ENCODE measurements at regions not wholly inside any gene's neighbourhood (a gene's known extent, or its start where the extent isn't known, plus 50 kb on each side); places are given as distances from the start of the nearest gene placed in this dataset.

DNA sequence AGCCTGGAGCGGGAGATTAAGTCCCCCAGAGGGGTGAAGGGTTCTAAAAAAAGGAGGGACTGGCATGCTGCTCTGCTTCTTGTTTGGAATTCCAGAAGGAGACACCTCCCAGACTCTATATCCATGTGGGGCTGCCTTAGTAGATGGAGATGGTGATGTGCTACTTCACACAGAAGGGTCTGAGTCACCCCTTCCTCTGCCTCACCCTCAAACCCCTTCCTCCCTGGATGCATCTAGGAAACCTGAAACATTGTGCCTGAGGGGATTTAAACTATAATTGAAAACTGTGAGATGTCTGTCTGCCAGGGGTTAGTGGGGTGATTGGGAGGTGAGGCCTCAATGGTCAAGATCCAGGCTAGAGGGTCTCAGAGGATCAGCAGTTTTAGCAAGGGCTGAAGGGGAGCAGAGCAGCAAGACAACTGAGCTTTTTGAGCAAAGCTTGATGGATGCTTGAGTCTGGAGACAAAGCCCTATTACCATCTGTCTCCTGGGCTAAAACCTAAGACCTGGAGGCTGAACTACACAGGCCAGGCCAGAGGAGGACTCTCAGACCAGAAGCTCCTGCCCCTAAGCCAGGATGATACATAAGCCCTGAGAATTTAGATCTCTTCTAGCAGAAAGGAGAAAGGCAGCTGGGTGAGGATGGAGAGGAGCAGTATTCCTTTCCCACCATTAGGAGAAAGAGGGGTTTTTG, 314.7 kb upstream of the ATP2B1 start:
- no peaks in the 10 kb centered on the region for H3K9me3 ChIP-seq

DNA sequence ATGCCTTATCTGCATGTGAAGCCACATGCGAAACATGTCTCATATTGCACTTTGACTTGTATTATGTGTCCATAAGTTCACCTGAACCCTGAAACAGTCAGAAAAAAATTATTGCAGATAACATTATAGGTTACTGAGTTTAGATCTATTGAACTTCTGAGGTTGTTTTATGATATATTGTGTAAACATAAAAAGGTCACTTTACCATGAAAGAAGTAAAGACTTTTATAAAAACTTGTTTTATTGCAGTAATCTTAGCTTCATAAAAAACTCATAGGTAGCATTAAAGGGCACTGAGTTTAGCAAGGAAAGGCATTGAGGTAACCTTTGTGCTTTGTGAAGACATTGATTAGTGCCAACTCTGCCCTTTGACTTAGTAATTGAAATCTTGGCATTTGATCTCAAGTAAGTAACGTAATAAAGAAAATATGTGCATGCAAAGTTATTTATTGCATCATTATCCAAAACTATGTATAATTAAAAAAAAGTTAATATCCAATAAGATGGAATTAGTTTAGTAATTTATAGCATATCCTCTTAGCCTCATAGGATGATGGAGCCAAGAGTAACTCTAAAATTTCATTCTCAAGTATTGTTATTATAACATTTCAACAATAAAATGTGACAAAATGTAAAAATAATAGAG, 313.3 kb upstream of the ATP2B1 start:
- Histone ChIP-seq H3K36me3 (no peaks in the 10 kb centered on the region), H3K27ac (no peak overlapping the region), H3K27me3 (no peaks in the 10 kb centered on the region), H3K4me1 (no peaks in the 10 kb centered on the region), H3K4me3 (no peak overlapping the region), H3K9me3 (no peaks in the 10 kb centered on the region)
- intact Hi-C loops (cut with DNase I): no loop called here
- DNase-seq (ENCODE audit: extremely low spot score in 2 of 2): no peak
- no peak for TF ChIP-seq CTCF (IDR thresholded peaks at IDR 0.05)
- TF ChIP-seq POLR2A (IDR thresholded peaks at IDR 0.05): no peak
- TF ChIP-seq POLR2AphosphoS5 (IDR thresholded peaks at IDR 0.05; ENCODE audit: insufficient read depth in 1 of 2, low read depth in 1 of 2): no peak

More for the DNA sequence above, 314.7 kb upstream of the ATP2B1 start:
- no peak overlapping the region for H3K4me3 ChIP-seq
- intact Hi-C loops (cut with DNase I): no loop called here
- peaks cover 5% of the 10 kb centered on the region for H3K4me1 ChIP-seq
- H3K27ac ChIP-seq: no peak overlapping the region
- H3K36me3 ChIP-seq: no peaks in the 10 kb centered on the region
- no peak for TF ChIP-seq CTCF (IDR thresholded peaks at IDR 0.05)
- no peak for TF ChIP-seq POLR2A (IDR thresholded peaks at IDR 0.05)
- TF ChIP-seq POLR2AphosphoS5 (IDR thresholded peaks at IDR 0.05; ENCODE audit: insufficient read depth in 1 of 2, low read depth in 1 of 2): no peak
- H3K27me3 ChIP-seq: no peaks in the 10 kb centered on the region
- no peak for DNase-seq (ENCODE audit: extremely low spot score in 2 of 2)

- H3K4me1 ChIP-seq: no peaks in the 10 kb centered on the region
- intact Hi-C loops (cut with DNase I): no loop called here
- TF ChIP-seq CTCF (IDR thresholded peaks at IDR 0.05): no peak
- no peak for TF ChIP-seq POLR2A (IDR thresholded peaks at IDR 0.05)
- no peak for TF ChIP-seq POLR2AphosphoS5 (IDR thresholded peaks at IDR 0.05; ENCODE audit: insufficient read depth in 1 of 2, low read depth in 1 of 2)
Observed at GRCh38 chr12:90020881-90021280, 312.2 kb upstream of the ATP2B1 start.

GRCh38 chr12:90020436-90020835, 311.8 kb upstream of the ATP2B1 start:
- Histone ChIP-seq H3K4me1 (no peaks in the 10 kb centered on the region), H3K27ac (no peak overlapping the region), H3K4me3 (no peak overlapping the region), H3K9me3 (no peaks in the 10 kb centered on the region), H3K36me3 (no peaks in the 10 kb centered on the region), H3K27me3 (no peaks in the 10 kb centered on the region)
- intact Hi-C loops (cut with DNase I): no loop called here
- TF ChIP-seq CTCF (IDR thresholded peaks at IDR 0.05) (no peak), POLR2A (IDR thresholded peaks at IDR 0.05) (no peak), POLR2AphosphoS5 (IDR thresholded peaks at IDR 0.05; ENCODE audit: insufficient read depth in 1 of 2, low read depth in 1 of 2) (no peak)
- no peak for DNase-seq (ENCODE audit: extremely low spot score in 2 of 2)

More at GRCh38 chr12:90020881-90021280, 312.2 kb upstream of the ATP2B1 start:
- H3K4me3 ChIP-seq: no peak overlapping the region
- DNase-seq (ENCODE audit: extremely low spot score in 2 of 2): no peak
- H3K36me3 ChIP-seq: no peaks in the 10 kb centered on the region
- H3K27me3 ChIP-seq: no peaks in the 10 kb centered on the region
- H3K27ac ChIP-seq: no peak overlapping the region
- no peaks in the 10 kb centered on the region for H3K9me3 ChIP-seq

DNA sequence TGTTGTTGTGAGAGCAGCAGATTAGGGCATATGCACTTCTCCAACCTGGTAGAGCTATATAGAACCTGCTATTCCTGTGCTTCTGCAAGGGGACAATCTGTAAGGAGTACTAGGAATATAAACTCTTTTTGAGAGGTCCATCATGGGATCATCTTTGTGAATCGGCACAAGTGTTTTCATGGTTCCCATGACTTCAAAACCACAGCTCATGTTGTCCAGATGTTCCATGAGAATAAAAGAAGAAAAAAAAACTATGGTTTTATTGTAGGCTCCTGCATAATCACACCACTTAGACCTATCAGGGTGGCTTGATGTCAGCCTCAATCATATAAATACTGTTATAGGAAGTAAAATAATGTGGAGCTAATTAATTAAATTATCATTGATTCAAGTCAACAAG, 311.4 kb upstream of the ATP2B1 start:
- no peak for TF ChIP-seq POLR2AphosphoS5 (IDR thresholded peaks at IDR 0.05; ENCODE audit: insufficient read depth in 1 of 2, low read depth in 1 of 2)
- no peak for TF ChIP-seq CTCF (IDR thresholded peaks at IDR 0.05)
- TF ChIP-seq POLR2A (IDR thresholded peaks at IDR 0.05): no peak
- Histone ChIP-seq H3K9me3 (no peaks in the 10 kb centered on the region), H3K4me1 (no peaks in the 10 kb centered on the region), H3K4me3 (no peak overlapping the region), H3K36me3 (no peaks in the 10 kb centered on the region), H3K27me3 (no peaks in the 10 kb centered on the region), H3K27ac (no peak overlapping the region)
- no peak for DNase-seq (ENCODE audit: extremely low spot score in 2 of 2)
- intact Hi-C loops (cut with DNase I): no loop called here

Measured in vagina (tissue), 2 donors.